PC-3 (cell line): ENCODE measurements at regions not wholly inside any gene's neighbourhood (a gene's known extent, or its start where the extent isn't known, plus 50 kb on each side); places are given as distances from the start of the nearest gene placed in this dataset.

Experiments used
- CTCF ChIP-seq: fragments of 300-600 bp; sonication (generic); conservative IDR thresholded peaks from 2 replicates; pipeline ENCODE4 v1.5.1; 2017; ENCODE audit warnings: antibody characterized with exemption, low read depth, mild to moderate bottlenecking, low read length
- EZH2 ChIP-seq: fragments of 300-600 bp; sonication (generic); IDR thresholded peaks from one replicate; pipeline ENCODE4 v1.6.1; 2017; ENCODE audit warnings: antibody characterized with exemption, mild to moderate bottlenecking, low read length; ENCODE audit not compliant: unreplicated experiment

- TF ChIP-seq CTCF (no peak), EZH2 (no peak)
Measured at GRCh38 chr9:80866576-80867227, 822.6 kb downstream of the TLE1 start.
